OCI-LY7 (cell line): ENCODE measurements at regions not wholly inside any gene's neighbourhood (a gene's known extent, or its start where the extent isn't known, plus 50 kb on each side); places are given as distances from the start of the nearest gene placed in this dataset.

Source experiments
- EZH2phosphoT487 ChIP-seq: fragments of 200-600 bp; sonication (generic); IDR thresholded peaks from 2 replicates; pipeline ENCODE4 v1.6.1; 2018; ENCODE audit warnings: low read depth, borderline replicate concordance, mild to moderate bottlenecking, mixed run types, antibody characterized with exemption, low read length, moderate library complexity, mixed read lengths
- TF ChIP-seq, protein P1 (sequence below): fragments of 200-600 bp; sonication (generic); conservative IDR thresholded peaks from 2 replicates; pipeline ENCODE4 v1.5.1; 2014; ENCODE audit warnings: mild to moderate bottlenecking, antibody characterized with exemption, low read length, moderate library complexity, mixed read lengths

DNA sequence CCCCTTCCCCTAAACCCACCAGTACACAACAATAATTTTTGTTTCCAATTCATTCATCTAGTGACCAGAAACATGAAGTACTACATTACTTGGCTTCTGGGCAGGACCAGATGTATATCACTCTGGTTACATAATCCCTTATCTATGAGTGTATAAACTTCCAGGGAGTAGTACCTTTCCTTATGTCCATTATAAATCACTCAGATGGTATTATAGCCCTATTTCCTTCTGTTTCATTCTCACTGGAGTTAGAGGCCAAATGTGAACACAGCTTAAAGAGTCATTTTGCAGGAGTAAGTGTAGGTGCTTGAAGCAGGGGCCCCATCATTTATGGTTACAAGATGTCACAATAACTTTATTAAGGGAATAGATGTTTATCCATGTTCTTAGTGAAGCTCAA, 894.4 kb upstream of the NXPH2 start:
- TF ChIP-seq, protein P1, sequence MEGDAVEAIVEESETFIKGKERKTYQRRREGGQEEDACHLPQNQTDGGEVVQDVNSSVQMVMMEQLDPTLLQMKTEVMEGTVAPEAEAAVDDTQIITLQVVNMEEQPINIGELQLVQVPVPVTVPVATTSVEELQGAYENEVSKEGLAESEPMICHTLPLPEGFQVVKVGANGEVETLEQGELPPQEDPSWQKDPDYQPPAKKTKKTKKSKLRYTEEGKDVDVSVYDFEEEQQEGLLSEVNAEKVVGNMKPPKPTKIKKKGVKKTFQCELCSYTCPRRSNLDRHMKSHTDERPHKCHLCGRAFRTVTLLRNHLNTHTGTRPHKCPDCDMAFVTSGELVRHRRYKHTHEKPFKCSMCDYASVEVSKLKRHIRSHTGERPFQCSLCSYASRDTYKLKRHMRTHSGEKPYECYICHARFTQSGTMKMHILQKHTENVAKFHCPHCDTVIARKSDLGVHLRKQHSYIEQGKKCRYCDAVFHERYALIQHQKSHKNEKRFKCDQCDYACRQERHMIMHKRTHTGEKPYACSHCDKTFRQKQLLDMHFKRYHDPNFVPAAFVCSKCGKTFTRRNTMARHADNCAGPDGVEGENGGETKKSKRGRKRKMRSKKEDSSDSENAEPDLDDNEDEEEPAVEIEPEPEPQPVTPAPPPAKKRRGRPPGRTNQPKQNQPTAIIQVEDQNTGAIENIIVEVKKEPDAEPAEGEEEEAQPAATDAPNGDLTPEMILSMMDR: no peak
- no peak for TF ChIP-seq EZH2phosphoT487
